ENCODE measurements at regions not wholly inside any gene's neighbourhood (a gene's known extent, or its start where the extent isn't known, plus 50 kb on each side); places are given as distances from the start of the nearest gene placed in this dataset.

GRCh38 chr9:85430659-85431338 lies 311.0 kb downstream of the AGTPBP1 start:
- no peak for TF ChIP-seq CTCF (IDR thresholded peaks at IDR 0.05)
- TF ChIP-seq POLR2AphosphoS5 (IDR thresholded peaks at IDR 0.05), result no peak

All from transverse colon (tissue), 4 donors.